Activated T-helper 9 cell treated with anti-CD3 and anti-CD28 coated beads, Interleukin-2, amount 50 U/mL, for 16 hours (primary cell): ENCODE measurements at regions not wholly inside any gene's neighbourhood (a gene's known extent, or its start where the extent isn't known, plus 50 kb on each side); places are given as distances from the start of the nearest gene placed in this dataset.

Experiments used
- DNase-seq: peaks from one replicate; pipeline ENCODE4 v3.0.0-alpha.2; 2020; ENCODE audit warnings: low read depth

DNA sequence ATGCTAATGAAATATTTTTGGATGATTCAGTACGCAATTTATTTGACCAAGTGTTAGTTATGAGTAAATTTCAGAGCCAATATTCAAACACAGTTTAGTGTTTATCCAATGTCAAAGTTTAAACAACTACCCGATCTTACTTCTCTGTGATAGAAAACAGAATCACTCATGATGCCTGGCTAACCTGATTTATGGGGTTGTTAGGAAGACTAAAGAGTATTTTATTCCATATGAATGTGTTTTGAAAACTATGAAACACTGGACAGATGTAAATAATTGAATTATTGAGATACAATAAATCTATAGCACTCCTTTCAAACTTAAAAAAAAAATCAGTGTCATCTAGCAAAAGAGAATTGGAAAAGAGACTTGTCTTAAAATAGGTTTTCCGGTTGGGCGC, 1181.8 kb downstream of the EFNB2 start:
- DNase-seq = no peak

DNA sequence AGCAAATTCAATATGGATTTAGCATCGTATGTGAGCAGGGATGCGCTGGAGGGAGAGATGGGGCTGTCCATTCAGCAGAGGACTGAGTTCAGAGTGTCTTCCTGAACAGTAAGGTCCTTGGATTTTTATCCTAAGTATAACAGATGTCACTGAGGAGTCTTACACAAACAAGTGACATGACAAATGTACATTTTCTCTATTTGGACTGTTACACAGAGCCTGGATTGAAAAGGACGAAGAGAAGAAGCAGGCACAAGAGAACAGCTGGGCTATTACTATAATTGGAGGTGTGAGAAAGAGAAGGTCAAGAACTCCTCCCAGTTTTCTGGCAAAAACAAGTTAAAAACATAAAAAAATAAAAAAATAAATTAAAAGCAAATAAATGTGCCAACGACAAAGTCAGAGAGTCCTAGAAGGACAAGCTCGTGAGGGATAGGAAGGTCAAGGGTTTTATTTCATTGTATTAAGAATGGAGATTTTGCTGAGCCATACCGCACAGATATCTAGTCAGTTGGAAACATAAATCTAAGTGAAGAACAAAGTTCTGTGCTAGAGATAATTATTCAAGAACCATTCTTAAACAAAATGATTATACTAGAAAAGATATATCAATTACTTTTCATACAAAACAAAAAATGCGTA, 1186.3 kb downstream of the EFNB2 start:
- DNase-seq = no peak

DNA sequence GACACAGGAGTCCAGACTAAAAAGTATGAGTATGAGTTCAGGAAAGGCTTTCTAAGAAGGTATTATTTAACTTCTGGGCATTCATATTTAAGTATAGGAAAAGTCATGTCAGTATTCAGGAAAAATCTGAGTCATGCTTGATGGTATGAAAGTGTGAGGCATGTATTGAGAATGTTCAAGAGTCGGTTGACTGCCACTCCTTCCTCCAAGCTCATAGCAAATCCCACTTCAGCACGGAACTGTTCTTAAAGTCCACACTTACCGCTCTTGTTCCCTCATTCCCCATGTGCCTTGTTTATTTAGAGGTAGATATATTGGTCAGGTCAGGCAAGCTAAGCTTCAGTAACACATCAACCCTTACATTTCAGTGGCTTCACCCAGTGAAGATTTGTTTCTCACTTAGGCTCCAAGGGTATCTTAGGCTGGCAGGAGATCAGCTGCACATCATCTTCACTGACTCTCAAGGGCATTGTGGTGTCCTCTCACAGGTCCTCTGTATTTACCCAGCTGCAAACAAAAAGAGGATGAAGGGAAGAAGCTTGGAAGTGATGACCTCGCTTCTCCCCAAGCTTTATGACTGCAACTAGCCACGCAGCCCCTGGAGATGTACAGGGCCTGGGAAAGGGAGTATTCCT, 1189.2 kb downstream of the EFNB2 start:
- DNase-seq = no peak

DNA sequence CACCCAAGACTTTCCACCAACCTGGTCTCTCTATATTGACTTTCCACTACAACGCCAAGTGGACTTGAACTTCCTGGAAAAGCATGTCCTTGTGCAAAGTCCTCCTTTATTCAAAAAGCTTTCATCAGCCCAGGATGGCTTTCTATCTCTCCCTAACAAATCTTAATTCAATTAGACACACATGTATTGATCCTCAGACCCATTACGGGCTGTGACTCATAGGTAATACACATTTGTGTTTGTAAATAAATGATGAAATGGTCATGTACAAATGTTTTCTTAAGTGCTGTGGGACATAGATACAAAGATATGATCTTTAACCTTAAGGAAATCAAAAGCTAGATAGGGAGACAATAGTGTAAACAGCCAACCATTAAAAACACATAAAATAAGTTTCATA, 1189.7 kb downstream of the EFNB2 start:
- no peak for DNase-seq

DNA sequence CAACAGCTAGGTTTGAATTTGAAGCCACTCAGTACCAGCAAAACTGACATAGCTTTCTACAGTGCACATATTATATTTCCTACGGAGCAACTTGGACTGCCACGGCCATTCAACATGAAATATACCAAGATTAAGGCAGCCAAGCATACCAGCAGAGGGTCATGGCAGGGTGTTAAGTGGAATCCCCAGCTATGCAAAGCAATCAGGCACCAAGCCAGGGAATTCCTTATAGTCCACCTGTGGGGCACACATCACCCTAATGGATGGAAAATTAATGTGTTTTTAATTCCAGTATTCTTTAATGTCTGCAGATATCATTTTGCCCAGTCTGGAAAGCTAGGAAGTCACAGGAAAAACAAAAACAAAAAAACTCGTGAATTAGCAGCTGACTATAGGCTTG, 1190.3 kb downstream of the EFNB2 start:
- DNase-seq = no peak

DNA sequence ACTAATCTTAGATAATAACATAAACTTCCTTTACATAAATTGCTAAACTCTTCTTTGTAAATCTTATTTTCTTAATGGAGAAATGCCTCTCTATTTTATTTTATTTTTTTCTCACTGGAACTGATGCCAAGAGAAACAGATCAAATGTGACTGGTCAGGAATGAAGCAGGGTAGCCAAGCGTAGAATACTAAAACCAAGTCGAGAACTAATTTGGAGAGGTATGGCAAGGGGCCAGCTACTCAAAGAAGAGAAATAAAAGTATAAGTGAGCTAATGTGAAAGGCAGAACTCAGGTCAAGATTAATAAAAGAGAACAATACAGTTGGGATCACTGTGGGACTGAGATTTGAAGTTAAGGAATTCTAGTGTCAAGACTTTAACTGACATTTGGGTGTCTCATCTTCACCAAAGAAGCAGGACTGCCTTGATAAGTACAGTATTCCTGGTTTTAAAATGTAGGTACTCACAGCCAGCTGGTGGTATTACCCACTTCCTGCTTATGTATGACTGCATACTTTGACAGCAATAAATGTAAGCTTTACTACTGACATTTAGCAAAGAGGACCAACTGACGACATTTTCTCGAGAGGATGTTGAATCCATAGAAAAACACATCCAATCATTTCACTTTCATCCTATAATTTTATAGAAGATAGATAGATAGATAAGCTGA, 1192.2 kb downstream of the EFNB2 start:
- DNase-seq = no peak

DNA sequence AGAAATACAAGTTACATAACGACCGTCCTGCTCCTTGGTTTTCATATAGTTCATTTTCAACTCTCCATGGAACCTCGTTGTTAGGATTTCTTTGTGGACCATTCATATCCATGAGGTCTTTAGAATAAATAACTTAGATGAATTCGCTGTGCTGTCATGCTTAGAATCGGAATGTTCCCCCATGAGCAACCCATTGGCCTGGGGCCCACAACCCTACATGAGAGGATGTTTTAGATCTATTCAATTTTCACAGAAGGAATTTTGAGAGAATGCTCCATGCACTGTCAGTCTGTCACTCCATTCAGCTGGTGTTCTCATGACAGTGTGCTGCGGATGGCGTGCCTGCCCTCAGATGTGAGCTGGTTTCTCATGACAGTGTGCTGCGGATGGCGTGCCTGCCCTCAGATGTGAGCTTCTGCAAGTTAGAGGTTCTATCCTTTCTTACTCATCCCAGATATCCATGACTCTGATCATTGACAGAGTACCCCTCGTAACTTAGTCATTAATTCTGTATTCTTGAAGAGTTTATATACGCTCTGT, 1193.1 kb downstream of the EFNB2 start:
- DNase-seq = no peak

DNA sequence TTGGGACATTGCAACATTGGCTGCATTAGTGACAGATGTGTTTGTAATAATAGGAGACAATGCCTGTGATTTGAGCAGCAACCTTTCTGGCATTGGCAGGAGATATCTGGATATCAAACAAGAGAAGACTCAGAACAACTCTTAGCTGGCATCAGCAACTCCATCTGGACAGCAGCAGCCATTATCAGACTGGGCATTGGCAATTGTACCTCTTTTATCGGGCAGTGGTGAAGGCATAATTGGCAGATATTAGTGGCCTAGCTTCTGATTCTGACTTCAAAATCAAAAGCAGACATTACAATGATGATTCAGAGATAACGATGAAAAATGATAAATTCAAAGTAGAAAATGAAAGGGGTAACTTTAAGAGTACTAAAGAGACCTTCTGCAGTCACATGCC, 1193.7 kb downstream of the EFNB2 start:
- DNase-seq = no peak

DNA sequence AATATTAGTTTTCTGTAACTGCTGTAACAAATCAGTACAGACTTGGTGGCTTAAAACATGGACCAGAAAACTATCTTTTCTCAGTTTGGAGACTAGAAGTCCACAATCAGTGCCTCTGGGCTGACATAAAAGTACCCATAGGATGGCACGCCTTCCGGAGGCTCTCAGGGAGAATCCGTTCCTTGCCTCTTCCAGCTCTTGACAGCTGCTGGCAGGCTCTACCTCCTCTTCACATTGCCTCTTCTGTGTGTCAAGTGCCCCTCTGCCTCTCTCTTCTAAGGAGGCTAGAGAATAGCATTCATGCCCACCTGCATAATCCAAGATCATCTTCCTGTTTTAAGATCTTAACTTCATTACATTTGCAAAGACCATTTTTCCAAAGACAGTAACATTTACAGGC, 1194.2 kb downstream of the EFNB2 start:
- no peak for DNase-seq

DNA sequence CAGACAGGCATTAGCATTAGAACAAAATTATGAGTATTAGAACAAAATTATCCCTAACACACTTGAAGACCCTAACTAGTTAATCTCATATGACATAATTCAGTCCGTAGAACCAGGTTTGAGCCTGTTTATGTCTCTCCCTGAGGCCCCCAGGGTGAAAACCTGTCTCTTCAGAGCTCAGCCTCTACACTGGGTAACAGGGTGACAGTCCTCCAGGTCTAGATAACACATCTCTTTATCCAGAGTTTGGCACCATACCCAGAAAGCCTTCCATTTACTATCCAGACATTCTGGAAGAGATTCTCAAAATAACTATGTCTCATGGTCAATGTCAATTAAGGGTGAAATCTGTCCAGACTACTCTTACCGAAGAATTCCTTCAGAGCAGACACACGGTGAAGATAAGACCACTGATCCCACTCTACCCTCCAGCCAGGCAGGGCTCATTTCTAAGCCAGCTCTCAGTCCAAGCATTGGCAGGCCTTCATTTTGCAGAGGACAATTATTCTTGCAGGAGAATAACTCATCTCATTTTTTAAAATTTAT, 1195.3 kb downstream of the EFNB2 start:
- no peak for DNase-seq

DNA sequence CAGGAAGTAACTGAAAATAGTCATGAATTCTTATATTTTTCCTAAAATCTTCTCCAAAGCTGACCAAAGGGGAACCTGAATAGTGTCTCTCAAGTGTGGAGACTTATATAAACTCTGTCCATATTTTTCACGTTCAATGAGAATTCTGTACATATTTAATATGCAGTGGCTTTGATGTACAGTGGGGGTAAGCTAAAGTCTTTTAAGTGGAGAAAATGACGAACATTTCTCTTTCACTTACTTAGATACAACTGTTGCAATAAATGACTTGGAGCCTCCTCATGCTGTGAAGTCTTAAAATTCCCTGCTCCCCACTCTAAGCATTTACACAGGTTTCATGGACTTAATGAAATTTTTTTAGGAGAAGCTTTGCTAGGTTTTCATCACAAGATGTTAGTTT, 1196.7 kb downstream of the EFNB2 start:
- no peak for DNase-seq

DNA sequence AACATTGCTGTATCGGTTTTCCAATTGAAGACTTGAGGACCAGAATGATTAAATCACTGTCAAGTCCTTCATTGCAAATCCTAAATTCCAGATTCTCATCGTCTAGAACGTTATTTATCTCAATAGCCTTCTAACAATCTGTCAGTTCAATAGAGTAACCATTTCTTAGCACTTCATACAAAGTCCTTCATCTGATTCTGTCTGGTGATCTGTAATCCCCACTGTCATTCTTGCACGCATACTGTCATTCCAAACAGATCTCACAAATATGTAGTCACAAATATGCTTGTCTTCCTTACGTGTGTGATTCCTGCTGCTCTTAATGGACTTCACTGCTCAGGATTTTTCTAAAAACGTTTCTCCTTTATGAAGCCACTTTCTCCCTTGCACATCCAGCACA, 1197.5 kb downstream of the EFNB2 start:
- DNase-seq = no peak

DNA sequence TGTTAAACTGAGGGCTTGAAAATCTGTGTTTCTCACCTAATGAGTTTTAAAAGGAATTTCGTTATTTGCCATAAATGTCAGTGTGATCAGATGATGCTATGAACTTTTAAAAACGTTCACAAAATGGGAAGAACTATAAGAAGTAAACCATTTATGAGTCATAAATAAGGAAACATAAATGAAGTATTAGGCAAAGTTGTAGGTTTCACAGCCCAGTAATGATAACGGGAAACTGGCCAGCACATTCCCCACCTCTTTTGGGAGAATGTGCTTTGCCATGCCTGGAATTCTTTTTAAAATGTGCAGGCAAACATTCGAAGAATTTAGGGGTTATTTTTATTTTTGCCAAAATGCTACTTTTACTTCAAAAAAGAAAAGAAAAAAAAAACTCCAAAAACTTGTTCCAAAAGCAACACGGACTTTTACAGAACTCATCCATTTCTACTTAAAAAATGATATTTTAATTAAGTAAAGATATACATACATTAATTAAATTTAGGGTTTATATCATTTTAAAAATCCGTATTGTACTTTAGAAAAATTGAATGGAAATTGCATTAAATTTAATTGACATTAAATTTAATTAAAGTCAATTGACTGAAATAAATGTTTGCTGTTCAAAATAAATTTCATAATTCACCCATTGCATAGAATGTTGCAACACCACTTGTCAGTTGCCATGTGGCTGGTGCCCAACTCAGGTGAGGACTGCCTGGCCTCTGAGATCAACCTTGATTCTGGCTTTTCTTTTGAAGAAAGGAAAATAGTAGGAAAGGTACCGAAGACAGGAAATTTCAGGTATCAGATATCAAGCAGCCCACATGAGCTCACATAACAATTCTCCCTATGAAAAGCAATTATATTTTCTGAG, 1198.5 kb downstream of the EFNB2 start:
- no peak for DNase-seq

DNA sequence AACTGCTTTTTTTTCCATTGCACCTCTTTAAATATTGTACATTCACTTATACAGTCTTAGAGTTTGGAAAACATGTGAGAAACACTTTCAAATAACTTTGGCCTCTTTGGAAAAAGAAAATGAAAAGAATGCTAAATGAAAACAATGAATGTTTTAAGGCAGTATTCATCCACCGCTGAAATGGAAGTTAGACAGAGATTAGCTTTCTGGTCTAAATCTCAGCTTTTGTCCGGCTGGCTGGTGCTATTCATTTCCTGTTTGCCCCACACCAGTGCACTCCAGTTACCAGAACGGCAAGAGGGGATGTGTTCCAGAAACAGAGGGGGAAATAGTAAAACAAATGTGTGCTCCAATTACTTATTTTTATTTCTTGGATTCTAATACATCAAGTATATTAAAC, 1201.3 kb downstream of the EFNB2 start:
- DNase-seq = no peak

DNA sequence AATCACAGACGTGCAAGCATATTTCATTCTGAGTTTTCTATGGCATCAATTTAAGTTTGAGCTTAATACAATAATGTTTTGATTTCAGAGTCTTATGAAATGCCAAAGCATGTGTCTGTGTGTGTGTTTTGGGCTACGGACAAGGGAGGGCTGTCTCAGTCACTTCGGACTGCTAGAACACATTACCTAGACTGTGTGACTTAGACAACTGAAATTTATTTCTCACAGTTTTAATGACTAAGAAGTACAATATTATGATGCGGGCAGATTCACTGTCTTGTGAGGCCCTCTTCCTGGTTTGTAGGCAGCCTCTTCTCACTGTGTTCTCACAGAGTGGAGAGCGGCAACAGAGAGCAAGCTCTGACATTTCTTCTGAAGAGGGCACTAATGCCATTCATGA, 1202.0 kb downstream of the EFNB2 start:
- DNase-seq = no peak

DNA sequence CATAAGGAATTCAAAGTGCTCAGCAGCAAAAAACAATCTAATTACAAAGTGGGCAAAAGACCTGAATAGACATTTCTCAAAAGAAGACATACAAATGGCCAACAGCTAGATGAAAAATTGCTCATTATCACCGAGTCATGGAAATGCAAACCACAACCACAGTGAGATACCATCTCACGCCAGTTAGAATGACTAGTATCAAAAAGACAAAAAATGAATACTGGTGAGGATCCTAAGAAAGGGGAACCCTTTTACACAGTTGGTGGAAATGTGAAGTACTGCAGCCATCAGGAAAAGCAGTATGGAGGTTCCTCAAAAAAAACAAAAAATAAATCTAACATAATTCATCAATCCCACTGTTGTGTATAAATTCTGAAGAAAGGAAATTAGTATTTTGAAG, 1206.1 kb downstream of the EFNB2 start:
- no peak for DNase-seq

DNA sequence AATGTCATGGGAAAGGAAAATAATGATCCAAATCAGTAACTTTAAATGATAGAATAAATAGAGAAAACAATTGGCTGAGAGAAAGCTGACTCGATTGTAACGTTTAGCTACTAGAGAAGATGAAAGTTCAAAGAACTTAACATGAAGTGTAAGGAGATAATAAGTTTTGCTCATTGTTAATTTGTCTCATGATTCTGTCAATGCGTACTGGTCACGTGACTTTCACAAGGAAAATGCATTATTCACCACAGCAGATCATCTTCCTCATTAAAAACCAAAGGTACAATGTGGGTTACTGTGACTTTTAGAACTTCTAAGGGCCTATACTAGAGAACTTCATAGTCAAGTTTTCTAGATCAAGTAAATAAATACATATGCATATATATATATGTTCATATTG, 1207.2 kb downstream of the EFNB2 start:
- DNase-seq = no peak

DNA sequence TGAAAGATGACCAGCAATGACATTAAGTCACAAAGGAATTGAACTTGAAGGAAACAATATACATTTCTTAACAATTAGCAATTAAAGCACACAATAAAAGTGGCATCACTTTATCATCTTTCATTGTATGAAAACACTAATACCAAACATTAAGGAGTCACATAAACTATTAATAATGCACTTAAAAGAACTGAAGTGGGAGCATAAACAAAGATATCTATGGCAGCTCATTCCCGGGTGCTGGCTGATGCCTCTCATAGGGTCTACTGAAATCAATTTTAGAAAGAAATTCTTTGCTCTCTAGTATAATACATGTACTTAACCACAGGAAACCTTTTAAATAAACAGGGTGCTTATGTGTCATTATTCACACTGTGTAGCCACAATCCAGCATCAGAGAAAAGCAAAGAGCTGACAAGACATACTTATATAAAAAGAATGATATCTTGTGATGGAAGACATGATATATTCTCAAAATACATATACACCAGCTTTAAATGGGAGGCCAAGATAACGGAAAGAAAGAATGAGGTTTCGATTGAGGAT, 1207.8 kb downstream of the EFNB2 start:
- DNase-seq = no peak

DNA sequence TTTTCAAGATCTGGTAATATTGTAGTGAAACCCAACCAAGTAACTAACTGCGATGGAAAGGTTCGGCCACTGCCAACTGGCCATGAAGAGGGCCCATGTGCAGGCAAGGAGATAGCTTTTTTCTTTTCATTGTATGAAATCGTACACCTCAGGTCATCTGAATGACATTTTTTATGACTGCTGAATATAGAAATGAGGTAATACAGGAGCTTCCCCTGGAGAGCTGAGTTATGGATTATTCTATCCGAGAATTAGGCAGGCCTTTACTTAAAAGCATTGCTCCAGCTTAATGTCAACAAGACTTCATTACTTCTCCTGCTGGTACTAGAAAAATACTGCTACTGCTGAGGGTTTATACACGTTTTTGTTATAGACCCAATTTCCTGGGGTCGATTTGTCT, 1215.6 kb downstream of the EFNB2 start:
- no peak for DNase-seq

DNA sequence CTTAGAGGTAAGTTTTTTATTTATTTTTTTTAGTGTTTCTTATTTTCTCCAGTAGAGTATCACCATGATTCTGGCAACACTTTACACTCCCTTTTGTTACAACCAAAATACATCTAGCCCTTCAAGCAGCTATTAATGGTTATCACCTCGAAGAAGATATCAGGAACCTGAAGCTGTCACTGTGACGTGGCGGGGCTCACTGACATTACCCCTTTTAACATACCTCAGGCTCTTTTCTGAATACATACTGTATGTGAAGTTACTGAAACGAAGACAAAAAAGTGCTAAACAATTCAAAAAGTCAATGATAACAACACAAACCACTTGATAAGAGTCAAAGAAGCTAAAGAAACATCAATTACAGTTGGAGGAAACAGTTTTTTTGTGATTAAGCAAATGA, 1218.7 kb downstream of the EFNB2 start:
- no peak for DNase-seq

DNA sequence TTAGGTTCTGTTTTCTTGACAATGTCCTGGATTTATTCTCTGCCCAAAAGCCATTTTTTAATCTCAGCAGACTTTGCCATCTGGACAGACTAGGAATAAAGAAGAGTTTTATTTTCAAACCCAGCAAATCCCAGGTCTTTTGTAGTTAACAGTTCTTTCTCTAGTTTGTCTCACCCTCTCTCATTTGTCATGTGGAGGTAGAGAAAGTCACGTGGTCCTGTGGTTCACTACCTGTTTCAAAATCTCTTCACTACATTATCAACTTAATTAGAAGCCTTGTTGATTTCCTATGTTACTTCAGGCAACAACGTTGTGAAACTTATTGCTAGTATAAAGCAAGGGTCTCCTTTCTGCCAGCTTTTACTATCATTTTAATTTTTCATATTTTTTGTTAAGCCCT, 1222.6 kb downstream of the EFNB2 start:
- no peak for DNase-seq

DNA sequence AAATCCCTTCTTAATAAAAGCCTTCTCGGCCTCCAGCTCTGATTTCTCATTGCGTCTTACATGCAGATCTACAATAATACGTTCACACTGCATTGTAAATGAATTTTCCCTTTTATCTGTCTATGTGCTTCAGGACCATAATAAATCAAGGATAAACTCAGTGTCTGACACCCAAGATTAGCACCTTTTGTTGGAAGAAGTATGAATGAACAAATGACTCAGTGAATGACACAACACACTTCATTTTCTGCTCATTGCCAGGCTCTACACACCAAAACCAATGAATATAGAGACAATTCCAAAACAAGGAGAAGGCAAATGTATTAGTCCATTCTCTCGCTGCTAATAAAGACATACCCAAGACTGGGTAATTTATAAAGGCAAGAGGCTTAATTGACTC, 1224.4 kb downstream of the EFNB2 start:
- no peak for DNase-seq
